IPS-20b (cell line): ENCODE measurements at regions not wholly inside any gene's neighbourhood (a gene's known extent, or its start where the extent isn't known, plus 50 kb on each side); places are given as distances from the start of the nearest gene placed in this dataset.

ENCODE experiments used
- H3K27ac ChIP-seq: one replicate; pipeline ENCODE4 v1.5.1; 2013; ENCODE audit warnings: low read length
- H3K27me3 ChIP-seq: 2 replicates; pipeline ENCODE4 v1.6.1; 2013; ENCODE audit warnings: mild to moderate bottlenecking, low read length, inconsistent platforms; ENCODE audit not compliant: insufficient read depth
- H3K36me3 ChIP-seq: 2 replicates; pipeline ENCODE4 v1.6.1; 2013; ENCODE audit warnings: low read depth, mild to moderate bottlenecking, inconsistent platforms, low read length, moderate library complexity; ENCODE audit not compliant: insufficient read depth
- H3K4me1 ChIP-seq: 2 replicates; pipeline ENCODE4 v1.6.1; 2013; ENCODE audit warnings: mild to moderate bottlenecking, control low read depth, inconsistent platforms, low read length, moderate library complexity; ENCODE audit not compliant: insufficient read depth
- H3K4me3 ChIP-seq: 2 replicates; pipeline ENCODE4 v1.5.1; 2013; ENCODE audit warnings: mild to moderate bottlenecking, low read length, inconsistent platforms
- H3K9ac ChIP-seq: 2 replicates; pipeline ENCODE4 v1.6.1; 2013; ENCODE audit warnings: low read depth, mild to moderate bottlenecking, inconsistent platforms, low read length, moderate library complexity
- H3K9me3 ChIP-seq: 2 replicates; pipeline ENCODE4 v1.6.1; 2013; ENCODE audit warnings: mild to moderate bottlenecking, low read depth, low read length, inconsistent platforms; ENCODE audit not compliant: insufficient read depth

DNA sequence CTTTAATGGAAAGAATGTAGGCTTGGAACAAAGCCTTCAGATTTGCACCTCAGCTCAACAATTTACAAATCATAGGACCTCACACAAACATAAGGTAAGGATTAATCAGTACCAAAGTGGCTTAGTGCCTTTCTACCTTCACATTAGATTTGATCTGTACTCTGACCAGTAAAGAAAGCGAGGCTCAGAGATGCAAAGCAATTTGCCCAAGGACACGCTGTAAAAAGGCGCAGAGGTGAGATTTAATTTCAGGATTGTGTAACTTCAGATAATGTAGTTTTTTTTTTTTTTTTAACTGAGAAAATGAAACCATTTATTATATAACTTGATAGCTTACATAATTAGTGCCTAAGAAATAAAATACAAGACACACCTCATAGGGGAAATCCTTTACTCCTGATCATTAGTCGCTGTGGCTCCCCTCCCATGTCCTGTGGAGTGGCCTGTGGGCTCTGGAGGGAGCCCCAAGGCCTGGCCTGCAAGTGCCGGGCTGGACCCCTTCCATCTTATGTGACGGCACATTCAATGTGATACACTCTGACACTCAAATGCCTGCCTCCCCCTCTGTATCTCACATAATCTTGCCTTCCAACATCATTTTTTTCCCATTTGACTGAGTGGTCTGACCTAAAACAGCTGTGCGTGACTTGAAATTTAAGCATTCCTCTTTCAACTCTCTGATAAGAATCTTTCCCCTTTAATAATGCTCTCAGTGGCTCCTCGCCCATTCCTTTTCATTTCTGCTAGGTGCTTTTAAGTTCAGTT lies 426.5 kb upstream of the DAB1 start:
- H3K9me3 ChIP-seq = no peaks in the 10 kb centered on the region
- no peaks in the 10 kb centered on the region for H3K27me3 ChIP-seq
- no peak overlapping the region for H3K4me3 ChIP-seq
- no peak overlapping the region for H3K27ac ChIP-seq
- H3K9ac ChIP-seq = no peak overlapping the region
- H3K4me1 ChIP-seq = no peaks in the 10 kb centered on the region
- H3K36me3 ChIP-seq = no peaks in the 10 kb centered on the region

DNA sequence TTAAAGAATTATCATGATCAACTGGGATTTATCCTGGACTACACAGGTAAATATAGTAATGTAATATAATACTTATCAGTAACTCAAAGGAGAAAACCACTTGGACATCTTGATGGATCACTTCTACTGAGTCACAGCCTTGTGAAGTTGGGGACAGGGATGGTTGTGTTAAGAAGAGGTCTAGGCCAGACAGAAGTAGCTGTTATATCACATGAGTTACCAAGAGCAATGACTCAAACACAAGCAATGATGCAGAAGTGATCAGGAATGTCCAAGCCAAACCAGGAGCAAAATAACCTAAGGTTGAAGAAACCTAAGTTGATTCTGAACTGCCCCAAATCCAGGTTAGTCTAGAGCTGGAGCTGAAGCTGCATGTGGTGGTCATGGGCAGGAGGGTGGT lies 424.5 kb upstream of the DAB1 start:
- no peak overlapping the region for H3K27ac ChIP-seq
- no peaks in the 10 kb centered on the region for H3K36me3 ChIP-seq
- H3K4me1 ChIP-seq = no peaks in the 10 kb centered on the region
- no peak overlapping the region for H3K9ac ChIP-seq
- no peak overlapping the region for H3K4me3 ChIP-seq
- no peaks in the 10 kb centered on the region for H3K9me3 ChIP-seq
- no peaks in the 10 kb centered on the region for H3K27me3 ChIP-seq

DNA sequence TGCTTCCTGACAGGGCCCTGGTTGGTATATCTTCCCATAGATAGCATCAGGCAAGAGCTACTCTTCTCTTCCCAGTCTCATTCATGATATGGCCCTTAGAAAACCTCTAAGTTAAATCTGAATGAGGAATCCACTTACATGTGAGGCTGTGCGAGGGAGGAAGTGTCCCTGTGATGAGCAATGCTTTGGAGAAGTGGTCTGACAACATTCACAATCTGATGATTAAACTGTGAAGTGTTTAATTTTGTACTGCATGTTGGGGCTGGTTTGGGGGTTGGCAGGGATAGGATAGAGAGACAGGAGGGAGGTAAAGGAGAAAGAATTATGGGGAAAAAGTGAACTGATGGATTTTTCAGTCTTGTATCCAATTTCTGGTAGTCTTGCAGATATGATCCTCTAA lies 421.2 kb upstream of the DAB1 start:
- H3K27me3 ChIP-seq = no peaks in the 10 kb centered on the region
- no peak overlapping the region for H3K4me3 ChIP-seq
- H3K9ac ChIP-seq = no peak overlapping the region
- H3K4me1 ChIP-seq = no peaks in the 10 kb centered on the region
- peaks cover 24% of the 10 kb centered on the region for H3K9me3 ChIP-seq
- 0 out of 2 replicates have a peak, but pooled peaks cover 4% of the 10 kb centered on the region for H3K36me3 ChIP-seq
- H3K27ac ChIP-seq = no peak overlapping the region

DNA sequence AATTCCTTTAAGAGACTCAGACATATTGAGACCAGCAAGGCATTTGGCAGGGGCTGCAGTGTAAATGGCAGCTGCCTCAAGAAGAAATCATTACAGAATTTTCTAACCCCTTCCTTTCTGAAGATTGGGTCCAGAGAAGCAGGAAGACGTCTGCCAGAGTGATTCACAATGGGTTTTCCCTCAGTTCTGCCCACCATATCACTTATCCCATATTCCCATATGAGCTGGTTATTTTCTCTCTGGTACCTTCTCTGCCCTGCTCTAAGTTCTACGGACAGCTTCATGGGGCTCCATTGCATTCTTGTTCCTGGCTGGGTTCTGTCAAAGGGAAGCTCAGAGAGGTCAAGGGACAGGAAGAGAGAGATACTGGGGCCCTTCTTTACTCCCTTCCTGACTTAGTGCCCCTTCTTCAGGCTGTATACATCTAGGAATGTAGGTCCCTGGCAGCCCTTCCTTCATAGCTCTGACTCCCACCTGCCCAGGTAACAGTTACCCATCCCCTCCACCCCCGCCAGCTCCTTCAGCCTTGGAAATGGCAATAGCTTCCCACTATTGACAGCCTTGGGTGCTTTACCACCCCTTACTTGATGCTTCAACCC lies 420.6 kb upstream of the DAB1 start:
- Histone ChIP-seq H3K9ac (no peak overlapping the region), H3K4me3 (no peak overlapping the region), H3K9me3 (peaks cover 27% of the 10 kb centered on the region), H3K27ac (no peak overlapping the region), H3K36me3 (0 out of 2 replicates have a peak, but pooled peaks cover 4% of the 10 kb centered on the region), H3K27me3 (no peaks in the 10 kb centered on the region), H3K4me1 (no peaks in the 10 kb centered on the region)

DNA sequence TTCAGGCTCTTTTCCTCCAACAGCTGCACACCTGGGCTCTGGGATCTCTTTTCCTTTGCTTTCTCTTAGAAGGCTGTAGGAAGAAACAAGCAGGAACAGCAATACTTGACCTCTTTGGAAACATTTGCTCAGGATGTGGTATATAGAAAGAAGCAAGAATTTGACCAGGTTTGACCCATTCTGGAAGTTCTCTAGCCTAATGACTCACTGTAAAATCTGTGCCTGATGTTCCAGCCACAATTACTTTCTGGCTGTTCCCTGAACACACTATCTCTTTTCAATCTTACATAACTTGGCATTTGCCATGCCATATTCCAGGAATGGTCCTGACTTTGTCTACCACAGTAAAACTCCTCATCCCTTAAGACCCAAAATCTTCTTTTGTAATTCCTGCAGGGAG lies 419.9 kb upstream of the DAB1 start:
- Histone ChIP-seq H3K4me3 (no peak overlapping the region), H3K27me3 (no peaks in the 10 kb centered on the region), H3K9ac (no peak overlapping the region)

DNA sequence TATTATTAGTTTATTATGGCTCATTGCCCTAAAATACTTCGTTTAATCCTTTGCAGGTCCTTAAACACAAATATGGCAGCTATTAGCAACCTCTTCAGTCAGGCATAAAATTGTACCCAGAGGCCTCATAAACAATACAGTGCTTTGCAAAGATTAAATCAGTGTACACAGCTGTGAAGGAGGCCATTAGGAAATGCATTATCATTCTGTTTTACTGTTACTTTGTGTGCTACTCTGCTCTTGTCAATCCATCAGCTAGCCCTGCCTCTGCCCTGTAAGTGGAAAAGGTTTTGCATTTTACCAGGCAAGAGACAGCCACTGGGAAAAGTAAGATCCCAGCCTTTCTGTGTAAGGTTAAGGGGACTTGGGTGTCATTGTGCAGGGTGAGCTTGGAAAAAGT lies 415.7 kb upstream of the DAB1 start:
- H3K4me3 ChIP-seq = no peak overlapping the region
- no peak overlapping the region for H3K27ac ChIP-seq
- no peaks in the 10 kb centered on the region for H3K4me1 ChIP-seq
- H3K9me3 ChIP-seq = peaks cover 27% of the 10 kb centered on the region
- no peaks in the 10 kb centered on the region for H3K27me3 ChIP-seq
- 0 out of 2 replicates have a peak, but pooled peaks cover 4% of the 10 kb centered on the region for H3K36me3 ChIP-seq
- H3K9ac ChIP-seq = no peak overlapping the region

More for the DNA sequence above, 419.9 kb upstream of the DAB1 start:
- Histone ChIP-seq H3K9me3 (peaks cover 27% of the 10 kb centered on the region), H3K36me3 (0 out of 2 replicates have a peak, but pooled peaks cover 4% of the 10 kb centered on the region), H3K27ac (no peak overlapping the region), H3K4me1 (no peaks in the 10 kb centered on the region)

DNA sequence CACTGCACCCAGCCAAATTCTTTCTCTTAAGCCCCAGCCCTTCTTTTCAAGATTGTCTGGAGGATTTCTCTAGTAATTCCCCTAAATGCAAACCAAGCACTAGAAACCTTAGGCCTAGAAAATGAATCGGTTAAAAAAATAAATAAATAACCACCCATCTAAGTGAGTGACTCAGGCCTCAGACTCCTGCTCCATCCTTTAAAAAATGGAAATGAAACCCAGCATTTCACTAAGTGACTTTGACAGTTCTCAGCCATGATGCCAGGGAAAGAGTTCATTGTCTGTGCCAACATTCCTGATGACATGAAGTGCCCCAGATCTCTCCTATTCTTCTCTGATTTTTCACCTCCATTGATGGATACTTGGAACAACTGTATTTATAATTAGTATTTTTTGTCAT lies 415.2 kb upstream of the DAB1 start:
- Histone ChIP-seq H3K4me3 (no peak overlapping the region), H3K36me3 (0 out of 2 replicates have a peak, but pooled peaks cover 4% of the 10 kb centered on the region), H3K9ac (no peak overlapping the region), H3K4me1 (no peaks in the 10 kb centered on the region), H3K27ac (no peak overlapping the region), H3K27me3 (no peaks in the 10 kb centered on the region), H3K9me3 (peaks cover 27% of the 10 kb centered on the region)

DNA sequence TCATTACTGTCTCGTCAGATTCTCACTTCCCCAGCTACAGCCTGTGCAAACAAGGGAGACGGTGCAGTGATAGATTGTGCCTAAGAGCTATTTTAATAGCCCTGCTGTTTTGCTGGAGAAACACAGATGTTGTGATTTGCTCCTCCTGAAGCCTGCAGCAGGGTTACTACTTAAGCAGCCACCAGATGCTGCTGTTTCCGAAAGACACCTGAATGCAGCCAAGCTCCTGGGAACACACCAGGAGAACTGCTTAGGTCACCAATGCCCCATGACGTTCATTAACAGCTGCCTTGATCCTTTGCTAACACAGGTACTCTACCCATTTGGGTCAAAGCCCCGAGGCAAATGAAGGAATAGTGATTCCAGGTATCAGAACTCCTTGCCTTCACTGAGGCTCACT lies 411.8 kb upstream of the DAB1 start:
- no peak overlapping the region for H3K4me3 ChIP-seq
- H3K36me3 ChIP-seq = no peaks in the 10 kb centered on the region
- H3K27me3 ChIP-seq = no peaks in the 10 kb centered on the region
- H3K27ac ChIP-seq = no peak overlapping the region
- H3K9ac ChIP-seq = no peak overlapping the region
- H3K9me3 ChIP-seq = peaks cover 9% of the 10 kb centered on the region; the same call in 1 of the 2 replicates
- peaks cover 17% of the 10 kb centered on the region for H3K4me1 ChIP-seq

DNA sequence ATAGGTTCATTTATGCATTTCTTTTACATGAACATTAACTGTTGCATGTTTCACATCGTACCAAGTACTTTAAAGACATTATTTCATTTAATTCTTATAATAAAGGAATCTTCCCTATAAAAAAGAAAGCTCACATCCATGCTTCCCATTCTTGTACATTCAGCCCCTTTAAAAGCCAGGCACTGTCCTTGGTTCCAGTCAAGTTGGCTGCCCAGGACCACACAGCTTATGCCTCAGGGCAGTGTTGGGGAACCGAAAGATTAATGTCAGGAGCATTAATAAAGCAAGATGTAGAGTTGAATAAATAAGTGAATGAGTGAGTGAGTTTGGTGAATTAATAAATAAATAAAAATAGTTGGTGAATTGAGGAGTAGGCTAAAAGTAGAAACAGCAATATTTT lies 409.4 kb upstream of the DAB1 start:
- Histone ChIP-seq H3K27me3 (no peaks in the 10 kb centered on the region), H3K9ac (no peak overlapping the region), H3K4me3 (no peak overlapping the region), H3K27ac (no peak overlapping the region), H3K36me3 (no peaks in the 10 kb centered on the region), H3K9me3 (no peaks in the 10 kb centered on the region), H3K4me1 (peaks cover 17% of the 10 kb centered on the region)

DNA sequence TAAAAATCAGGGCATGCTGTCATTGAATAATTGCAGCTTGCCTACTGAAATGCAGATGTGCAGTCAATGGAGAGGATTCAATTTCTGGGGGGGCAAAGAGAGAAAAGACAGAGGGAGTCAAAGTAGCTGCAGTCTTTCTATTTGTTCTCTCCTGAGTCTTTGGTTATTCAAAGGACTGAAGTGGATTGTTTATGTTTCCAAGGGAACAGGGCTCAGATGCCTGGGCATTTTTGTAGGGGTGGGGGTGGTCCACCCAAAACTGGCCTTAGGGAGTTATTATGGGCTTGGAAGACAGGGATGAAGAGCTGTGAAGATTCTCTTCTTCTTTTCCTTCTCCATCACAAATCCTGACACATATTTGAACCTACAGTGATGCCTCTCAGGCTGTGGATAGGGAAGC lies 408.8 kb upstream of the DAB1 start:
- Histone ChIP-seq H3K9me3 (no peaks in the 10 kb centered on the region), H3K4me3 (peak overlapping the region; percentile 36; the same call in 1 of the 2 replicates), H3K9ac (no peak overlapping the region), H3K27ac (no peak overlapping the region), H3K4me1 (peaks cover 17% of the 10 kb centered on the region), H3K36me3 (no peaks in the 10 kb centered on the region), H3K27me3 (no peaks in the 10 kb centered on the region)

DNA sequence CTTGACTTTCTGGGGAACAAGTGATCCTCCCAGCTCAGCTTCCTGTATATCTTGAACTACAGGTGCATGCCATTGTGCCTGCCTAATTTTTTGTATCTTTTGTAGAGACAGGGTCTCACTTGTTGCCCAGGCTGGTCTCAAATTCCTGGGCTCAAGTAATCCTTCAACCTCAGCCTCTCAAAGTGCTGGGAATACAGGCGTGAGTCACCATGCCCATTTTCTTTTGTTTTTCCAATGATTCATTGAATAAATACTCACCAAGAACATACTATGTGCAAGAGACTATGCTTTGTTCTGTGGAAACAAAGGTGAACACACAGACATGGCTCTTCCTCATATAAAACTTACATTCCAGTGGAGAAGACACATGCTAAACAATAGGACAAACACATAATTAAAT lies 407.8 kb upstream of the DAB1 start:
- Histone ChIP-seq H3K9ac (no peak overlapping the region), H3K36me3 (no peaks in the 10 kb centered on the region), H3K27ac (no peak overlapping the region), H3K4me1 (peaks cover 17% of the 10 kb centered on the region), H3K27me3 (no peaks in the 10 kb centered on the region), H3K9me3 (no peaks in the 10 kb centered on the region), H3K4me3 (no peak overlapping the region)

DNA sequence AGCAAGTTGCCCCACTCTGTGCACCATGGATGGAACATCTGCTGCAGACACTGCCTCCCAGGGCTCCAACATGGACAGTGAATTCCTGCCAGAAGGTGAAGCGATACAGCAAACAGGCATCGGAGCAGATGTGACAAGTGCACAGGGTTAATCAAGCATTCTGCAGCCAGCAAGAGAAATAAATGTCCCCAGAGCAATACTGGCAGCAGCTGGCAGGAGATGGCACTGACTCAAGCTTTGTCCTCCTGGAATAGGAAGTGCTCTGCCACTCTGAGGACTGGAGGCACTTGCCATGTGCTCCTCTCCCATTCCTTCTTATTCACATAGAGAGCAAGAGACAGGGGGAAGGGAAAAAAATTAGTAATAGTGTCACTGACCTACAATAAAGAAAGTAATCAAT lies 402.7 kb upstream of the DAB1 start:
- H3K4me1 ChIP-seq = no peaks in the 10 kb centered on the region; the same call in 1 of the 2 replicates
- no peaks in the 10 kb centered on the region for H3K36me3 ChIP-seq
- H3K4me3 ChIP-seq = no peak overlapping the region
- no peak overlapping the region for H3K9ac ChIP-seq
- no peak overlapping the region for H3K27ac ChIP-seq
- H3K27me3 ChIP-seq = no peaks in the 10 kb centered on the region
- H3K9me3 ChIP-seq = no peaks in the 10 kb centered on the region
